Activated CD8-positive, alpha-beta T cell treated with anti-CD3 and anti-CD28 coated beads for 36 hours (primary cell): ENCODE measurements at regions not wholly inside any gene's neighbourhood (a gene's known extent, or its start where the extent isn't known, plus 50 kb on each side); places are given as distances from the start of the nearest gene placed in this dataset.

Source experiments
- ATAC-seq: fragments of 200-7000 bp; cut with Tn5 transposase; one replicate; pipeline ENCODE4 v1.10.0; 2021; ENCODE audit warnings: mild to moderate bottlenecking, moderate library complexity
- CTCF ChIA-PET: fragments of 350-600 bp; sonication (Branson Sonifier 250); formaldehyde crosslinking; loops from one replicate; lab custom pipeline; 2021; ENCODE audit warnings: antibody characterized with exemption; lab: Charles Lee
- POLR2A ChIA-PET: fragments of 350-600 bp; sonication (Branson Sonifier 250); formaldehyde crosslinking; loops from one replicate; lab custom pipeline; 2021; ENCODE audit warnings: antibody characterized with exemption; lab: Charles Lee
- DNase-seq: peaks from one replicate; pipeline ENCODE4 v3.0.0-alpha.2; 2020
- H3K27ac Mint-ChIP-seq: one replicate; pipeline ENCODE4 v1.8.0; 2021; ENCODE audit warnings: mild to moderate bottlenecking, mixed read lengths
- H3K27me3 Mint-ChIP-seq: one replicate; pipeline ENCODE4 v1.8.0; 2021; ENCODE audit warnings: mixed read lengths
- H3K36me3 Mint-ChIP-seq: one replicate; pipeline ENCODE4 v1.8.0; 2021; ENCODE audit warnings: low read depth, mixed read lengths
- H3K4me1 Mint-ChIP-seq: one replicate; pipeline ENCODE4 v1.8.0; 2021; ENCODE audit warnings: low read depth, mixed read lengths
- H3K4me3 Mint-ChIP-seq: one replicate; pipeline ENCODE4 v1.8.0; 2021; ENCODE audit warnings: mild to moderate bottlenecking, moderate library complexity, mixed read lengths
- H3K9me3 Mint-ChIP-seq: one replicate; pipeline ENCODE4 v1.8.0; 2021; ENCODE audit warnings: mixed read lengths
- intact Hi-C: fragments of 100-400 bp; cut with micrococcal nuclease; formaldehyde crosslinking; loops from one replicate; pipeline ENCODE4 v1.10.0; 2022
- TF ChIP-seq, protein P1 (sequence below): fragments of 200-600 bp; IDR thresholded peaks from one replicate; pipeline ENCODE4 v1.8.0; 2022; ENCODE audit warnings: antibody characterized with exemption, mild to moderate bottlenecking

DNA sequence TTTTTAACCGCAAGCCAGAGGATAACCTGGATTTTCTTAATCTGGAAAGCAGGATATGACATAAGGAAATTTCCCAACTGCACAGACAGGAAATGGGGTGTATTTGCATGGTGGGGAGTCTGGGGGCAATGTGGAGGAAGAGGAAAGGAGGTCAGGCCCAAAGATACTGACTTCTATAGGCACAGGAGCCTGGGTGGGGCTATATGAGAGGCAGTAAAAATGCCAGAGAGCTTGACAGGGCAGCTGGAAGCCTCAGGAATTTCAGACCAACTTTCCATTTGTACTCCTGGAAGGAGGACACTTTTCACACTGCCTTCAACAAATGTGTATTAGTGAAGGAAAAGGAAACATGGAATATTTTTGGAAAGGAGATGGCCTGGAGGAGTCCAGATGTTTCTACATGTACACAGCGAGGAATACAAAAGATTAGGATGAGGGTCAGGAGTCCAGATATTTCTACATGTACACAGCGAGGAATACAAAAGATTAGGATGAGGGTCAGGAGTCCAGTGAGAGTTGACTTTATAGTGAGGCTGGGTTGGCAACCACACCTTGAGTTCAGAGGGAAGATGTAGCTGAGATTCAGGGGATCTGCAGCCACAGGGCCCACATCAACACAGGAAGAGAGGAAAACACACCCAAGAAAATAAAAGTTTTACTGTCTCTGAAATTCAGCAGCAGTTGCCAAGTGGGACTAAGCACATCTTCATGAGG is 111.9 kb upstream of the PTPRG start:
- Mint-ChIP-seq H3K4me3 (no peak overlapping the region), H3K4me1 (no peaks in the 10 kb centered on the region), H3K36me3 (no peaks in the 10 kb centered on the region), H3K27ac (no peak overlapping the region), H3K9me3 (no peaks in the 10 kb centered on the region), H3K27me3 (peaks cover 3% of the 10 kb centered on the region)
- ChIA-PET POLR2A (no interaction called here), CTCF (no interaction called here)
- intact Hi-C loops = no loop called here
- TF ChIP-seq, protein P1, sequence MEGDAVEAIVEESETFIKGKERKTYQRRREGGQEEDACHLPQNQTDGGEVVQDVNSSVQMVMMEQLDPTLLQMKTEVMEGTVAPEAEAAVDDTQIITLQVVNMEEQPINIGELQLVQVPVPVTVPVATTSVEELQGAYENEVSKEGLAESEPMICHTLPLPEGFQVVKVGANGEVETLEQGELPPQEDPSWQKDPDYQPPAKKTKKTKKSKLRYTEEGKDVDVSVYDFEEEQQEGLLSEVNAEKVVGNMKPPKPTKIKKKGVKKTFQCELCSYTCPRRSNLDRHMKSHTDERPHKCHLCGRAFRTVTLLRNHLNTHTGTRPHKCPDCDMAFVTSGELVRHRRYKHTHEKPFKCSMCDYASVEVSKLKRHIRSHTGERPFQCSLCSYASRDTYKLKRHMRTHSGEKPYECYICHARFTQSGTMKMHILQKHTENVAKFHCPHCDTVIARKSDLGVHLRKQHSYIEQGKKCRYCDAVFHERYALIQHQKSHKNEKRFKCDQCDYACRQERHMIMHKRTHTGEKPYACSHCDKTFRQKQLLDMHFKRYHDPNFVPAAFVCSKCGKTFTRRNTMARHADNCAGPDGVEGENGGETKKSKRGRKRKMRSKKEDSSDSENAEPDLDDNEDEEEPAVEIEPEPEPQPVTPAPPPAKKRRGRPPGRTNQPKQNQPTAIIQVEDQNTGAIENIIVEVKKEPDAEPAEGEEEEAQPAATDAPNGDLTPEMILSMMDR = no peak
- DNase-seq (no peak), ATAC-seq (no peak)

DNA sequence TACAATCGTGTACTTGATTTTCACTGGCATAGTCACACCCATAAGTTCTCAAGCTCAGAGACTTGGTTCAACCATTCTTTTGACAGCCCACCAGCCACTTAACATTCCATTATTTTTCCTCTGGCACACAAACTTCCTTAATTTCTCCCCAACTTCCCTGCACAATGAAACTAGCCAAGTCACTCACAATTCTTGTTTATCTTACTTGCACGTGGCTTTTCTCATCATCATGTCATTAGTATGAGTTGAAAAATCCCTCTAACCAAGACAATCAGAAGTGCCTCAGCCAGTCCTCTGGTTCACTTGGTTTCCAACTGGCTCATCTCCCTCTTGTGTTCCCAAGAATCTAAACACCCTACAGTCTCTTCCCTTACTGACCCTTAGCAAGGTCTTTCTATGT is 110.5 kb upstream of the PTPRG start:
- H3K4me1 Mint-ChIP-seq = no peaks in the 10 kb centered on the region
- peaks cover 3% of the 10 kb centered on the region for H3K27me3 Mint-ChIP-seq
- H3K27ac Mint-ChIP-seq = no peak overlapping the region
- TF ChIP-seq, protein P1 = no peak
- intact Hi-C loops = no loop called here
- DNase-seq (no peak), ATAC-seq (no peak)
- POLR2A ChIA-PET = no interaction called here
- H3K9me3 Mint-ChIP-seq = no peaks in the 10 kb centered on the region
- no peaks in the 10 kb centered on the region for H3K36me3 Mint-ChIP-seq
- CTCF ChIA-PET = interaction anchor here (0.6 kb wide), 1 partner anchor 568 kb away, joined by 3 read pairs; no protein-coding TSS in a partner anchor
- no peak overlapping the region for H3K4me3 Mint-ChIP-seq

GRCh38 chr3:61451841-61452240 is 109.5 kb upstream of the PTPRG start:
- intact Hi-C loops = no loop called here
- Mint-ChIP-seq H3K9me3 (no peaks in the 10 kb centered on the region), H3K4me3 (no peak overlapping the region), H3K27me3 (peaks cover 3% of the 10 kb centered on the region), H3K36me3 (no peaks in the 10 kb centered on the region), H3K27ac (no peak overlapping the region), H3K4me1 (no peaks in the 10 kb centered on the region)
- ATAC-seq = no peak
- no peak for DNase-seq
- TF ChIP-seq, protein P1 = no peak
- POLR2A ChIA-PET = no interaction called here
- CTCF ChIA-PET = no interaction called here

DNA sequence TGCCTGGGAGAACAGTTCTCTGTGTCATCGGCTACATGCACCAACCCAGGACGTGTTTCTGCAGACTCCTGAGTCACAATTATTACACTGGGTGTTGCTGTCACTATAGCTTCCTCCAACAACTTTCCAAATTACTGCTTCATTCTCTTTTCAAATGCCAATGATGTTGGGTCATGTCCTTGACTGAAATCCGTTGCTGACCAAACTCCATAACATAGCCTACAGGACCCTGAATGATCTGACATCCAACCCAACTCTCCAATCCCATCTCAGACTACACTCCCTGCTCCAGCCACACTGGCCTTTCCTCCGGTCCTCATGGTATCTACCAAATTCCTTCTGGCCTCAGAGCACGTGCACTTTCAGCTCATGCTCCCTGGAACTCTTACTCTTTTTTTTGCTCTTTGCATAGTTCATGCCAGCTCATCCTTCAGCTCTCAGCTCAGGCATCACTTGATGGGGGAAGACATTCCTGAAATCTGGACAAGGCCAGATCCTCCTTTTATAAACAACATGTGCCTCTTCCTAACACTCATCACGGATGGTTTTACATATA is 108.8 kb upstream of the PTPRG start:
- CTCF ChIA-PET = no interaction called here
- ATAC-seq (no peak), DNase-seq (no peak)
- Mint-ChIP-seq H3K9me3 (no peaks in the 10 kb centered on the region), H3K27me3 (peaks cover 3% of the 10 kb centered on the region), H3K36me3 (no peaks in the 10 kb centered on the region), H3K4me3 (no peak overlapping the region), H3K27ac (no peak overlapping the region), H3K4me1 (no peaks in the 10 kb centered on the region)
- intact Hi-C loops = no loop called here
- TF ChIP-seq, protein P1 = no peak
- POLR2A ChIA-PET = no interaction called here

DNA sequence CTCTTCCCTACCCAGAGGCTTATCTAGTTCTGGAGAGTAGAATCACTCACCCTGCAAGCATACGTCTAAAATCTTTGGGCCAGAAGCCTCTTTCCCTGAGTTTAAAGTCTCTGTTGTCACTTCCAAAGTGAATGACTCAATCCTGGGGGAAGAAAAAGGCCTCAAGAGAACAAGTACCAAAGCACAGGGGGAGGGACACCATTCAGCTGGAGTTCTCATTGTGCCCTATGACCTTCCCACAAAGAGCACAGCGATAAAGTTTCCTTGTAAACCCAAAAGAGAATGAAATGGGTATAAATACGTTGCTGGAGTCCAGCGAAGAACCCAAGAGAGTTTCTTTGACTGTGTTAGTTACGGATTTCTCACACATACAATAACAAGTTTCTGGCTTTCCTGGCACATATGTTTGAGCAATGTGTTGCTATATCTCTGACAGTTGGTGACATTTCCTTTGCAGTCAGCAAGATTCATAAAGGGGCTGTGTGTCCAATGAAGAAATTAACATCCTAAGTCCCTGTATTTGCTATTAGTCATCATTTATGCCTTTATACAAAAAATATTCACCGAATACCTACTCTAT is 107.3 kb upstream of the PTPRG start:
- ChIA-PET CTCF (no interaction called here), POLR2A (no interaction called here)
- no peak overlapping the region for H3K4me3 Mint-ChIP-seq
- H3K36me3 Mint-ChIP-seq = no peaks in the 10 kb centered on the region
- H3K27me3 Mint-ChIP-seq = peaks cover 3% of the 10 kb centered on the region
- ATAC-seq (no peak), DNase-seq (no peak)
- no peaks in the 10 kb centered on the region for H3K9me3 Mint-ChIP-seq
- intact Hi-C loops = no loop called here
- no peak overlapping the region for H3K27ac Mint-ChIP-seq
- H3K4me1 Mint-ChIP-seq = no peaks in the 10 kb centered on the region
- TF ChIP-seq, protein P1 = no peak
